IMR-90 (cell line): ENCODE measurements at regions not wholly inside any gene's neighbourhood (a gene's known extent, or its start where the extent isn't known, plus 50 kb on each side); places are given as distances from the start of the nearest gene placed in this dataset.
A peak's percentile ranks its signal among the peaks of the same experiment; 100 is the strongest.

Source experiments
- ATAC-seq: fragments of 200-7000 bp; cut with Tn5 transposase; 2 replicates; pipeline ENCODE4 v1.9.1; 2020; ENCODE audit warnings: low read depth, mild to moderate bottlenecking, moderate library complexity
- BruUV-seq: library from RNA; stranded (reverse); fragments of 400-500 nt; replicated peaks from 2 replicates; lab custom pipeline; 2021; lab: Mats Ljungman, UMichigan
- CTCF ChIA-PET: fragments of 300-600 bp; formaldehyde crosslinking; extraction: SDS; loops from one replicate; lab custom pipeline; 2021; ENCODE audit warnings: antibody characterized with exemption; lab: Yijun Ruan, JAX
- POLR2A ChIA-PET: fragments of 300-600 bp; sonication (Branson Sonifier 250); formaldehyde crosslinking; loops from one replicate; lab custom pipeline; 2022; ENCODE audit warnings: antibody characterized with exemption; ENCODE audit not compliant: unreplicated experiment; lab: Charles Lee
- DNase-seq: peaks from one replicate; pipeline ENCODE4 v3.0.0; 2013
- H2AFZ ChIP-seq: replicated peaks from 2 replicates; pipeline ENCODE3; 2013; ENCODE audit warnings: low read length, mild to moderate bottlenecking; ENCODE audit not compliant: poor library complexity
- H2AK5ac ChIP-seq: 2 replicates; pipeline ENCODE4 v1.6.1; 2013; ENCODE audit warnings: low read depth, low read length, inconsistent platforms
- H2AK9ac ChIP-seq: replicated peaks from 2 replicates; pipeline ENCODE3; 2013; ENCODE audit warnings: mild to moderate bottlenecking, low read depth, low read length, moderate library complexity; ENCODE audit not compliant: poor library complexity
- H2BK120ac ChIP-seq: 2 replicates; pipeline ENCODE4 v1.6.1; 2013; ENCODE audit warnings: low read depth, low read length, inconsistent platforms
- H2BK15ac ChIP-seq: 3 replicates; pipeline ENCODE4 v1.6.1; 2013; ENCODE audit warnings: low read depth, low read length, inconsistent platforms
- H2BK20ac ChIP-seq: 2 replicates; pipeline ENCODE4 v1.6.1; 2013; ENCODE audit warnings: low read depth, mild to moderate bottlenecking, inconsistent platforms, low read length, moderate library complexity
- H2BK5ac ChIP-seq: 2 replicates; pipeline ENCODE4 v1.6.1; 2013; ENCODE audit warnings: mild to moderate bottlenecking, low read depth, low read length, inconsistent platforms; ENCODE audit not compliant: poor library complexity, severe bottlenecking
- H3K14ac ChIP-seq: replicated peaks from 2 replicates; pipeline ENCODE4 v1.6.1; 2013; ENCODE audit warnings: low read depth, low read length, inconsistent platforms
- H3K18ac ChIP-seq: 2 replicates; pipeline ENCODE4 v1.6.1; 2013; ENCODE audit warnings: low read depth, low read length, control low read depth
- H3K23ac ChIP-seq: 2 replicates; pipeline ENCODE4 v1.6.1; 2013; ENCODE audit warnings: low read depth, low read length, inconsistent platforms
- H3K27ac ChIP-seq: 2 replicates; pipeline ENCODE4 v1.5.1; 2013; ENCODE audit warnings: mild to moderate bottlenecking, control low read depth, low read length; ENCODE audit not compliant: insufficient read depth
- H3K27me3 ChIP-seq: 2 replicates; pipeline ENCODE4 v1.6.1; 2013; ENCODE audit warnings: low read length; ENCODE audit not compliant: control insufficient read depth, insufficient read depth
- H3K36me3 ChIP-seq: 2 replicates; pipeline ENCODE4 v1.6.1; 2013; ENCODE audit warnings: low read length, mixed read lengths; ENCODE audit not compliant: control insufficient read depth, insufficient read depth
- H3K4ac ChIP-seq: 2 replicates; pipeline ENCODE4 v1.6.1; 2013; ENCODE audit warnings: low read depth, low read length, inconsistent platforms
- H3K4me1 ChIP-seq: 2 replicates; pipeline ENCODE4 v1.6.1; 2013; ENCODE audit warnings: low read length, mixed read lengths; ENCODE audit not compliant: control insufficient read depth, insufficient read depth
- H3K4me2 ChIP-seq: 2 replicates; pipeline ENCODE4 v1.6.1; 2013; ENCODE audit warnings: low read depth, mild to moderate bottlenecking, control low read depth, low read length, moderate library complexity
- H3K4me3 ChIP-seq: 2 replicates; pipeline ENCODE4 v1.5.1; 2013; ENCODE audit warnings: low read depth, mild to moderate bottlenecking, control low read depth, low read length, moderate library complexity; ENCODE audit not compliant: insufficient read depth
- H3K56ac ChIP-seq: 2 replicates; pipeline ENCODE4 v1.6.1; 2013; ENCODE audit warnings: low read length, inconsistent platforms; ENCODE audit not compliant: insufficient read depth; ENCODE audit errors: extremely low read depth
- H3K79me1 ChIP-seq, 2 experiments: 2 replicates each; pipeline ENCODE4 v1.6.1; 2013; ENCODE audit warnings: low read length in 2 of 2, inconsistent platforms in 1 of 2, low read depth in 1 of 2
- H3K9ac ChIP-seq: 2 replicates; pipeline ENCODE4 v1.6.1; 2013; ENCODE audit warnings: low read depth, low read length, control low read depth
- H3K9me1 ChIP-seq: 2 replicates; pipeline ENCODE4 v1.6.1; 2013; ENCODE audit warnings: low read length, inconsistent platforms; ENCODE audit not compliant: insufficient read depth
- H3K9me3 ChIP-seq: 2 replicates; pipeline ENCODE4 v1.6.1; 2013; ENCODE audit warnings: low read length; ENCODE audit not compliant: control insufficient read depth, insufficient read depth
- H4K20me1 ChIP-seq: 2 replicates; pipeline ENCODE4 v1.6.1; 2013; ENCODE audit warnings: low read length, inconsistent platforms; ENCODE audit not compliant: insufficient read depth
- H4K5ac ChIP-seq: 2 replicates; pipeline ENCODE4 v1.6.1; 2013; ENCODE audit warnings: mild to moderate bottlenecking, low read depth, low read length, control low read depth
- H4K8ac ChIP-seq, 2 experiments: 2 replicates each; pipeline ENCODE4 v1.6.1; 2013; ENCODE audit warnings: low read depth in 2 of 2, low read length in 2 of 2, control low read depth in 1 of 2, inconsistent platforms in 1 of 2
- H4K91ac ChIP-seq: 2 replicates; pipeline ENCODE4 v1.6.1; 2013; ENCODE audit warnings: low read depth, low read length, inconsistent platforms; ENCODE audit not compliant: insufficient read depth
- BHLHE40 ChIP-seq: fragments of 150-350 bp; IDR thresholded peaks from 2 replicates; pipeline ENCODE4 v1.6.1; 2016; ENCODE audit warnings: mild to moderate bottlenecking, low read depth, low read length
- CEBPB ChIP-seq: IDR thresholded peaks from 2 replicates; pipeline ENCODE4 v1.6.1; 2012; ENCODE audit warnings: low read depth, low read length, improper control_type of control experiment
- CHD1 ChIP-seq: IDR thresholded peaks from 2 replicates; pipeline ENCODE4 v1.6.1; 2012; ENCODE audit warnings: low read depth, low read length, improper control_type of control experiment
- FOS ChIP-seq: fragments of 150-350 bp; IDR thresholded peaks from 2 replicates; pipeline ENCODE4 v1.6.1; 2016; ENCODE audit warnings: low read depth, low read length
- MAFK ChIP-seq: IDR thresholded peaks from 2 replicates; pipeline ENCODE4 v1.6.1; 2012; ENCODE audit warnings: low read depth, low read length, improper control_type of control experiment
- MAZ ChIP-seq: IDR thresholded peaks from 2 replicates; pipeline ENCODE4 v1.6.1; 2012; ENCODE audit warnings: low read depth, mild to moderate bottlenecking, low read length, improper control_type of control experiment, moderate library complexity, borderline replicate concordance
- MXI1 ChIP-seq: IDR thresholded peaks from 2 replicates; pipeline ENCODE4 v1.6.1; 2012; ENCODE audit warnings: low read depth, mild to moderate bottlenecking, low read length, moderate library complexity, borderline replicate concordance
- RAD21 ChIP-seq: IDR thresholded peaks from 2 replicates; pipeline ENCODE4 v1.6.1; 2012; ENCODE audit warnings: low read length, improper control_type of control experiment
- RCOR1 ChIP-seq: IDR thresholded peaks from 2 replicates; pipeline ENCODE4 v1.6.1; 2012; ENCODE audit warnings: mild to moderate bottlenecking, low read length, improper control_type of control experiment; ENCODE audit not compliant: insufficient replicate concordance
- RFX5 ChIP-seq: IDR thresholded peaks from 2 replicates; pipeline ENCODE4 v1.8.0; 2012; ENCODE audit warnings: low read depth, mild to moderate bottlenecking, low read length, moderate library complexity
- SMC3 ChIP-seq: fragments of 150-350 bp; IDR thresholded peaks from 2 replicates; pipeline ENCODE4 v1.6.1; 2016; ENCODE audit warnings: low read depth, mild to moderate bottlenecking, antibody characterized with exemption, low read length, moderate library complexity
- WGBS, 2 experiments: methylation state at CpG; one replicate each; pipeline versions ENCODE4 v1.1.5 to v1.1.7; 2013; ENCODE audit warnings: missing lambda C conversion rate in 2 of 2; ENCODE audit not compliant: insufficient read length in 1 of 2; ENCODE audit errors: extremely low coverage in 2 of 2; 5-methylcytosine and 5-hydroxymethylcytosine counted together
- dilution Hi-C: fragments of 300-500 bp; cut with HindIII; formaldehyde crosslinking; loops from one replicate; pipeline ENCODE4 v1.14.3; 2018; ENCODE audit warnings: low sequenced_read_pairs; ENCODE audit not compliant: unreplicated experiment
- in situ Hi-C: fragments of 300-500 bp; cut with MboI; formaldehyde crosslinking; loops from 3 replicates; pipeline ENCODE4 v1.14.3; 2019; ENCODE audit warnings: low sequenced_read_pairs, inconsistent platforms, mixed read lengths
- intact Hi-C: fragments of 100-400 bp; cut with micrococcal nuclease; formaldehyde crosslinking; loops from 2 replicates; pipeline ENCODE4 v1.10.0; 2022
- TF ChIP-seq, protein P1 (sequence below): fragments of 150-350 bp; IDR thresholded peaks from 2 replicates; pipeline ENCODE4 v1.6.1; 2016; ENCODE audit warnings: low read depth, mild to moderate bottlenecking, low read length, moderate library complexity, borderline replicate concordance
- TF ChIP-seq, protein P2 (sequence below): fragments of 150-350 bp; IDR thresholded peaks from 2 replicates; pipeline ENCODE4 v1.6.1; 2017; ENCODE audit warnings: mild to moderate bottlenecking, antibody characterized with exemption, low read length, low read depth
- TF ChIP-seq, protein P3 (sequence below): conservative IDR thresholded peaks from 2 replicates; pipeline ENCODE4 v1.5.1; 2012; ENCODE audit warnings: mild to moderate bottlenecking, low read depth, low read length, improper control_type of control experiment

DNA sequence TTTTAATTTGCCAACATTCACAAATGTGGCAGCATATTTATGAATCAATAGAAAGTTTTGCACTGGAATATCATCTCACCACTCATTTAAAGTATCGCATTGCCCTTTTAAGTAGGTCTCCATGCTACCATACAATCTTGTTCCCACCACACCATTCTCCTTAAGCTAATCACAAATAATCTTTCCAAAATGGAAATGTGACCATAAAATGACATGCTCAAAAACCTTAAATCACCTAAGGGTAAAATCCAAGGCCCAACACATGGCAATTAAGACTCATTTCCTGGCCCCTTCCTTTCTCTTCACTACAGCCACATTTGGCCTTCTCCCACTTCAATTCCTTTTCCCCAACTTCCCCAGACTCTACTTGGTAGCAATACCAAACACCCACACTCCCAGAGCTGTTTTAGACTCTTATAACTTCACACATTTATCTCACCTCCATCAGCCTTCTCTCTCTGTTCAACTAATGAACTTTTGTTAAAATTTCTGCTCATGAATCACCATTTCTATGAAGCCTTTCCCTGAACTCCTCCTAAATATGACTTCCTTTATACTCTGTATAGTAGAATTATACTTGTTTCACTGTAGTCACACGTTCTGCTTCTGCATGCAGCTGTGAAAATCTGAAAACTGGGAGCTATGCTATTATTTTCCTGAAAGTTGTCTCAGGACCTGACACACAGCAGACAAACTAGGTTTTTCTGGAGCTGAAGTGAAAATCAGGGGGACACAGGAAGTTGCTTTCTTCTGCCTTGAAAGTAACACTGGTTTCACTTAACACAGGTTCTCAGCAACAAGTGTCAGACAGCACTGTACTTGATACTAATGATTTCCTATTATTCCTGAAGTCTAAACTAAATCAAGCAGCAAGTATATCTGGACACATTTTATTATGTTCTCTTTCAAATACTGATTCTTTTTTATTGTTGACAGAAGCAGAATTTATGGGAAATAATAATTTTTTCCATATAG lies 303.9 kb downstream of the ZEB2 start:
- Histone ChIP-seq H2BK15ac (no peak overlapping the region), H2BK20ac (no peak overlapping the region), H3K4me3 (no peak overlapping the region), H2BK120ac (no peak overlapping the region), H4K91ac (no peak overlapping the region), H3K14ac (no peak overlapping the region), H3K79me1 (no peaks in the 10 kb centered on the region), H3K9me1 (0 out of 2 replicates have a peak, but pooled peaks cover 2% of the 10 kb centered on the region), H3K4me2 (no peak overlapping the region; the same call in 1 of the 2 replicates), H3K18ac (peak overlapping the region; percentile 48; the same call in 1 of the 2 replicates), H3K36me3 (no peaks in the 10 kb centered on the region), H4K5ac (no peak overlapping the region; the same call in 1 of the 2 replicates), H4K20me1 (no peaks in the 10 kb centered on the region), H2BK5ac (no peak overlapping the region), H2AK5ac (no peak overlapping the region), H3K9ac (no peak overlapping the region), H3K27me3 (no peaks in the 10 kb centered on the region), H3K56ac (no peak overlapping the region), H3K9me3 (no peaks in the 10 kb centered on the region), H3K4ac (no peak overlapping the region), H3K27ac (no peak overlapping the region), H2AK9ac (no peak overlapping the region), H2AFZ (no peak overlapping the region), H4K8ac (no peak overlapping the region), H3K4me1 (no peaks in the 10 kb centered on the region), H3K23ac (no peak overlapping the region)
- WGBS, 2 experiments: 90% methylated on average over 2 of the region's 2 CpGs; no CpG with 5 or more reads in 1 of the 2 experiments
- ATAC-seq (no peak), DNase-seq (no peak)
- CTCF ChIA-PET: no interaction called here
- BruUV-seq: no TSS peak
- in situ Hi-C loops (no loop called here), intact Hi-C loops (no loop called here), dilution Hi-C loops (no loop called here)
- POLR2A ChIA-PET: no interaction called here
- TF ChIP-seq RAD21: no peak
- no peak for TF ChIP-seq MXI1
- no peak for TF ChIP-seq MAFK
- no peak for TF ChIP-seq CHD1
- no peak for TF ChIP-seq FOS
- TF ChIP-seq, protein P1, sequence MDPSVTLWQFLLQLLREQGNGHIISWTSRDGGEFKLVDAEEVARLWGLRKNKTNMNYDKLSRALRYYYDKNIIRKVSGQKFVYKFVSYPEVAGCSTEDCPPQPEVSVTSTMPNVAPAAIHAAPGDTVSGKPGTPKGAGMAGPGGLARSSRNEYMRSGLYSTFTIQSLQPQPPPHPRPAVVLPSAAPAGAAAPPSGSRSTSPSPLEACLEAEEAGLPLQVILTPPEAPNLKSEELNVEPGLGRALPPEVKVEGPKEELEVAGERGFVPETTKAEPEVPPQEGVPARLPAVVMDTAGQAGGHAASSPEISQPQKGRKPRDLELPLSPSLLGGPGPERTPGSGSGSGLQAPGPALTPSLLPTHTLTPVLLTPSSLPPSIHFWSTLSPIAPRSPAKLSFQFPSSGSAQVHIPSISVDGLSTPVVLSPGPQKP: no peak
- TF ChIP-seq, protein P2, sequence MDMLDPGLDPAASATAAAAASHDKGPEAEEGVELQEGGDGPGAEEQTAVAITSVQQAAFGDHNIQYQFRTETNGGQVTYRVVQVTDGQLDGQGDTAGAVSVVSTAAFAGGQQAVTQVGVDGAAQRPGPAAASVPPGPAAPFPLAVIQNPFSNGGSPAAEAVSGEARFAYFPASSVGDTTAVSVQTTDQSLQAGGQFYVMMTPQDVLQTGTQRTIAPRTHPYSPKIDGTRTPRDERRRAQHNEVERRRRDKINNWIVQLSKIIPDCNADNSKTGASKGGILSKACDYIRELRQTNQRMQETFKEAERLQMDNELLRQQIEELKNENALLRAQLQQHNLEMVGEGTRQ: no peak
- no peak for TF ChIP-seq SMC3
- no peak for TF ChIP-seq RFX5
- no peak for TF ChIP-seq CEBPB
- TF ChIP-seq RCOR1: no peak
- no peak for TF ChIP-seq BHLHE40
- TF ChIP-seq MAZ: no peak
- TF ChIP-seq, protein P3, sequence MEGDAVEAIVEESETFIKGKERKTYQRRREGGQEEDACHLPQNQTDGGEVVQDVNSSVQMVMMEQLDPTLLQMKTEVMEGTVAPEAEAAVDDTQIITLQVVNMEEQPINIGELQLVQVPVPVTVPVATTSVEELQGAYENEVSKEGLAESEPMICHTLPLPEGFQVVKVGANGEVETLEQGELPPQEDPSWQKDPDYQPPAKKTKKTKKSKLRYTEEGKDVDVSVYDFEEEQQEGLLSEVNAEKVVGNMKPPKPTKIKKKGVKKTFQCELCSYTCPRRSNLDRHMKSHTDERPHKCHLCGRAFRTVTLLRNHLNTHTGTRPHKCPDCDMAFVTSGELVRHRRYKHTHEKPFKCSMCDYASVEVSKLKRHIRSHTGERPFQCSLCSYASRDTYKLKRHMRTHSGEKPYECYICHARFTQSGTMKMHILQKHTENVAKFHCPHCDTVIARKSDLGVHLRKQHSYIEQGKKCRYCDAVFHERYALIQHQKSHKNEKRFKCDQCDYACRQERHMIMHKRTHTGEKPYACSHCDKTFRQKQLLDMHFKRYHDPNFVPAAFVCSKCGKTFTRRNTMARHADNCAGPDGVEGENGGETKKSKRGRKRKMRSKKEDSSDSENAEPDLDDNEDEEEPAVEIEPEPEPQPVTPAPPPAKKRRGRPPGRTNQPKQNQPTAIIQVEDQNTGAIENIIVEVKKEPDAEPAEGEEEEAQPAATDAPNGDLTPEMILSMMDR: no peak
